ENCODE measurements at regions not wholly inside any gene's neighbourhood (a gene's known extent, or its start where the extent isn't known, plus 50 kb on each side); places are given as distances from the start of the nearest gene placed in this dataset.

DNA sequence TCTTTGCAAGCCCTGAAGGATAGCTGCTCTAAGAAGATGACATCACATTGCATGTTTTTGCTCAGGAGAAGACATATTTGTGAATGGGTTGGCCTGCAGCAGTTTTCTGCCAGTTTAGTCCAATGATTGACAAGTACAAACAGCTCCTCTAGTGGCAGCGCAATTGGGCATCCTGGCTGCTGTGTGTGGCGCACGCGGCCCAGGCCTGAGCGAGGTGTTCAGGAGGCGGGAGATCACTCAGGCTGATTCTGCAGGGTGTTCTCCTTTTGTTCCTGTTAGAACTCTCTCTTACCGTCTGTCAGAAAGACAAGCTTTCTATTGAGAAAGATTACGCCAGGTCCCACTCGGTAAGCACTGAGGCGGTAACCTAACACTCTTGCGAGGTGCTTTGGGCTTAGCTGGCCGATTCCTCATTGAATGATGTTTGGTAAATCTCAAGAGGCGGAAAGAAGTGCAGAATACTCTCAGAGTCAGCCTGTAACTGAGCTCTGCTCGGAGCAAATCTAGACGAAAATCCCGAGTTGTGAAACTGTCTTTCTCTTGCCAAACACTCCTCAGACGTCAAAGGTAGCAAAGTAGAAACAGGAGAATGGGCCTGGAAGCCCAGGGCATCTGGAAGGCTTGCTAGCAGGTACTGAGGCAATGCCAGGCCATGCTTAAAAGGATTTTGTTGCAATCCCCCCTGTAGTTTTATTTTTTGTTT, 219.2 kb upstream of the BMPER start:
- DNase-seq (ENCODE audit: low read depth) = no peak
- Histone ChIP-seq H3K4me2 (ENCODE audit: low read length) (no peak overlapping the region), H3K4me1 (ENCODE audit: insufficient read depth, low read length) (no peaks in the 10 kb centered on the region), H4K20me1 (ENCODE audit: insufficient read depth, low read length) (no peaks in the 10 kb centered on the region), H3K27ac (ENCODE audit: low read depth, low read length) (no peak overlapping the region), H3K36me3 (ENCODE audit: insufficient read depth, low read length) (no peaks in the 10 kb centered on the region), H3K27me3 (ENCODE audit: insufficient read depth, low read length) (no peaks in the 10 kb centered on the region), H3K9me3 (ENCODE audit: insufficient read depth, low read depth, low read length) (no peaks in the 10 kb centered on the region), H3K9ac (ENCODE audit: low read length) (no peak overlapping the region), H3K4me3 (ENCODE audit: insufficient read depth, low read depth, low read length) (no peak overlapping the region), H2AFZ (ENCODE audit: low read depth, low read length) (no peak overlapping the region), H3K79me2 (ENCODE audit: insufficient read depth, low read length) (no peaks in the 10 kb centered on the region)
- no peaks in the 10 kb centered on the region for H3K4me1 Mint-ChIP-seq (ENCODE audit: low read depth, unreplicated experiment)
- TF ChIP-seq, protein P1, sequence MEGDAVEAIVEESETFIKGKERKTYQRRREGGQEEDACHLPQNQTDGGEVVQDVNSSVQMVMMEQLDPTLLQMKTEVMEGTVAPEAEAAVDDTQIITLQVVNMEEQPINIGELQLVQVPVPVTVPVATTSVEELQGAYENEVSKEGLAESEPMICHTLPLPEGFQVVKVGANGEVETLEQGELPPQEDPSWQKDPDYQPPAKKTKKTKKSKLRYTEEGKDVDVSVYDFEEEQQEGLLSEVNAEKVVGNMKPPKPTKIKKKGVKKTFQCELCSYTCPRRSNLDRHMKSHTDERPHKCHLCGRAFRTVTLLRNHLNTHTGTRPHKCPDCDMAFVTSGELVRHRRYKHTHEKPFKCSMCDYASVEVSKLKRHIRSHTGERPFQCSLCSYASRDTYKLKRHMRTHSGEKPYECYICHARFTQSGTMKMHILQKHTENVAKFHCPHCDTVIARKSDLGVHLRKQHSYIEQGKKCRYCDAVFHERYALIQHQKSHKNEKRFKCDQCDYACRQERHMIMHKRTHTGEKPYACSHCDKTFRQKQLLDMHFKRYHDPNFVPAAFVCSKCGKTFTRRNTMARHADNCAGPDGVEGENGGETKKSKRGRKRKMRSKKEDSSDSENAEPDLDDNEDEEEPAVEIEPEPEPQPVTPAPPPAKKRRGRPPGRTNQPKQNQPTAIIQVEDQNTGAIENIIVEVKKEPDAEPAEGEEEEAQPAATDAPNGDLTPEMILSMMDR (IDR thresholded peaks at IDR 0.05; ENCODE audit: insufficient read depth, low read depth, low read length) = no peak
- TF ChIP-seq EZH2 (IDR thresholded peaks at IDR 0.05; ENCODE audit: insufficient read depth, low read length) = no peak
- FAIRE-seq = no peak
- peaks cover 1% of the 10 kb centered on the region for H3K9me3 Mint-ChIP-seq (ENCODE audit: unreplicated experiment)
- H3K4me3 Mint-ChIP-seq (ENCODE audit: unreplicated experiment) = no peak overlapping the region
- H3K36me3 Mint-ChIP-seq (ENCODE audit: low read depth, unreplicated experiment) = peaks cover 5% of the 10 kb centered on the region
- H3K27me3 Mint-ChIP-seq (ENCODE audit: low read depth, unreplicated experiment) = no peaks in the 10 kb centered on the region
- H3K27ac Mint-ChIP-seq (ENCODE audit: unreplicated experiment) = no peak overlapping the region

DNA sequence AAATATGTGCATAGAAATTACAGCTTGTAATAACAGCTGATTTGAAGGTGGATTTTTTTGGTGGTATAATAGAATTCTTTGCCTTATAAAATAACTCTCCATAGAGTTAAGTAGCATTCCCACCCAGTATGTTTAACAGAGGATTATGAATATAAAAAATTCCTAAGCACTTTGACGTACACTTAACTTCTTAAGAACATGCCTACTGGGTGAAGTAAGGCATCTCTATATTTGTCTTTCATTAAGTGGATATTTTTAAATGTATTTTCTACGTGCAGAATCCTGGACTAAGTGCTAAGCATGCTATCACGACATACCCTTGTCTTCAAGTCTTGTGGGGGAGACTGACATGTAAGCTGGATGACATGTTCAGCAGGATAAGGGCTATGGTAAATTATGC, 217.7 kb upstream of the BMPER start:
- peaks cover 5% of the 10 kb centered on the region for H3K36me3 Mint-ChIP-seq (ENCODE audit: low read depth, unreplicated experiment)
- FAIRE-seq (no peak), DNase-seq (ENCODE audit: low read depth) (no peak)
- Histone ChIP-seq H3K4me2 (ENCODE audit: low read length) (no peak overlapping the region), H4K20me1 (ENCODE audit: insufficient read depth, low read length) (no peaks in the 10 kb centered on the region), H3K27ac (ENCODE audit: low read depth, low read length) (no peak overlapping the region), H3K36me3 (ENCODE audit: insufficient read depth, low read length) (no peaks in the 10 kb centered on the region), H3K4me3 (ENCODE audit: insufficient read depth, low read depth, low read length) (no peak overlapping the region), H3K27me3 (ENCODE audit: insufficient read depth, low read length) (no peaks in the 10 kb centered on the region), H3K9ac (ENCODE audit: low read length) (no peak overlapping the region), H3K9me3 (ENCODE audit: insufficient read depth, low read depth, low read length) (peaks cover 3% of the 10 kb centered on the region), H2AFZ (ENCODE audit: low read depth, low read length) (no peak overlapping the region), H3K79me2 (ENCODE audit: insufficient read depth, low read length) (no peaks in the 10 kb centered on the region), H3K4me1 (ENCODE audit: insufficient read depth, low read length) (no peaks in the 10 kb centered on the region)
- H3K9me3 Mint-ChIP-seq (ENCODE audit: unreplicated experiment) = peaks cover 1% of the 10 kb centered on the region
- TF ChIP-seq, protein P1 (IDR thresholded peaks at IDR 0.05; ENCODE audit: insufficient read depth, low read depth, low read length) = no peak
- TF ChIP-seq EZH2 (IDR thresholded peaks at IDR 0.05; ENCODE audit: insufficient read depth, low read length) = no peak
- H3K27me3 Mint-ChIP-seq (ENCODE audit: low read depth, unreplicated experiment) = no peaks in the 10 kb centered on the region
- peaks cover 4% of the 10 kb centered on the region for H3K4me1 Mint-ChIP-seq (ENCODE audit: low read depth, unreplicated experiment)
- no peak overlapping the region for H3K4me3 Mint-ChIP-seq (ENCODE audit: unreplicated experiment)
- H3K27ac Mint-ChIP-seq (ENCODE audit: unreplicated experiment) = no peak overlapping the region

DNA sequence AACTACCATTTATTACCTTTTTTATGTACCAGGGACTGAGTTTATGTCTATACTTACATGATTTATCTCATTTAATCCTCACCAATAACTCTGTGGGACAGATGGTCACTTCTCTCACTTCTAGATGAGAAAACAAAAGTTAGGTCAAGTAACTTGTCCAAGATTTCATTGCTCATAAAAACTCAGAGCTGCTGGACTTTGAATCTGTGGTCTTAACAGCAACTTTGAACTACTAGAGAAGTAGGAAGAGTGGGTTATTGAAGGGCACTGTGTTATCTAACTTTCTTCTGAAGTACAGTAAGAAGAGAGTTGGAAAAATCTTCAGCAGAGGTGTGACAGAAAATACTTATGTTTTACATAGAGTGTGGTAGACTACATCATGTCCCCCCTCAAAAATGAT, 214.2 kb upstream of the BMPER start:
- FAIRE-seq (no peak), DNase-seq (ENCODE audit: low read depth) (no peak)
- Mint-ChIP-seq H3K9me3 (ENCODE audit: unreplicated experiment) (peaks cover 1% of the 10 kb centered on the region), H3K4me3 (ENCODE audit: unreplicated experiment) (no peak overlapping the region), H3K4me1 (ENCODE audit: low read depth, unreplicated experiment) (peaks cover 7% of the 10 kb centered on the region), H3K36me3 (ENCODE audit: low read depth, unreplicated experiment) (peaks cover 5% of the 10 kb centered on the region), H3K27me3 (ENCODE audit: low read depth, unreplicated experiment) (no peaks in the 10 kb centered on the region), H3K27ac (ENCODE audit: unreplicated experiment) (no peak overlapping the region)
- Histone ChIP-seq H3K36me3 (ENCODE audit: insufficient read depth, low read length) (no peaks in the 10 kb centered on the region), H3K9ac (ENCODE audit: low read length) (no peak overlapping the region), H3K4me3 (ENCODE audit: insufficient read depth, low read depth, low read length) (no peak overlapping the region), H3K4me1 (ENCODE audit: insufficient read depth, low read length) (peaks cover 8% of the 10 kb centered on the region), H3K27ac (ENCODE audit: low read depth, low read length) (no peak overlapping the region), H2AFZ (ENCODE audit: low read depth, low read length) (no peak overlapping the region), H3K4me2 (ENCODE audit: low read length) (no peak overlapping the region), H4K20me1 (ENCODE audit: insufficient read depth, low read length) (no peaks in the 10 kb centered on the region), H3K79me2 (ENCODE audit: insufficient read depth, low read length) (no peaks in the 10 kb centered on the region), H3K9me3 (ENCODE audit: insufficient read depth, low read depth, low read length) (peaks cover 3% of the 10 kb centered on the region), H3K27me3 (ENCODE audit: insufficient read depth, low read length) (no peaks in the 10 kb centered on the region)
- TF ChIP-seq, protein P1 (IDR thresholded peaks at IDR 0.05; ENCODE audit: insufficient read depth, low read depth, low read length) = no peak
- no peak for TF ChIP-seq EZH2 (IDR thresholded peaks at IDR 0.05; ENCODE audit: insufficient read depth, low read length)
